Activated CD4-positive, alpha-beta T cell treated with anti-CD3 and anti-CD28 coated beads for 1 hour (primary cell): ENCODE measurements at regions not wholly inside any gene's neighbourhood (a gene's known extent, or its start where the extent isn't known, plus 50 kb on each side); places are given as distances from the start of the nearest gene placed in this dataset.
"Not testable (repeated sequence)": the region's sequence is repeated elsewhere in the genome, so short reads cannot be mapped to it uniquely, and the experiment has no call there.

ENCODE experiments used
- DNase-seq: peaks from one replicate; pipeline ENCODE4 v3.0.0-alpha.2; 2020

GRCh38 chr12:47478426-47478825 is 227.4 kb downstream of the RPAP3 start:
- DNase-seq: no peak

- DNase-seq: no peak
These were observed 232.7 kb downstream of the RPAP3 start for GRCh38 chr12:47473091-47473490.

DNA sequence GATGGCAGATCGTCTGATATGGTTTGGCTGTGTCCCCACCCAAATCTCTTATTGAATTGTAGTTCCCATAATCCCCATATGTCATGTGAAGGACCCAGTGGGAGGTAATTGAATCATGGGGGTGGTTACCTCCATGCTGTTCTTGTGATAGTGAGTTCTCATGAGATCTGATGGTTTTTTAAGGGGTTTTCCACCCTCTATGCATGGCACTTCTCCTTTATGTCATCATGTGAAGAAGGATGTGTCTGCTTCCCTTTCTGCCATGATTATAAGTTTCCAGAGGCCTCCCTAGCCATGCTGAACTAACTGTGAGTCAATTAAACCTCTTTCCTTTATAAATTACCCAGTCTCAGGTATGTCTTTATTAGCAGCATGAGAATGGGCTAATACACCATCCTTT is 235.5 kb downstream of the RPAP3 start:
- not testable (repeated sequence) for DNase-seq

DNA sequence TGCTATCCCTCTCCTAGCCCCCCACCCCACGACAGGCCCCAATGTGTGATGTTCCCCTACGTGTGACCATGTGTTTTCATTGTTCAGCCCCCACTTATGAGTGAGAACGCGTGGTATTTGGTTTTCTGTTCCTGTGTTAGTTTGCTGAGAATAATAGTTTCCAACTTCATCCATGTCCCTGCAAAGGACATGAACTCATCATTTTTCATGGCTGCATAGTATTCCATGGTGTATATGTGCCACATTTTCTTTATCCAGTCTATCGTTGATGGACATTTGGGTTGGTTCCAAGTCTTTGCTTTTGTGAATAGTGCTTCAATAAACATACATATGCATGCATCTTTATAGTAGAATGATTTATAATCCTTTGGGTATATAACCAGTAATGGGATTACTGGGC is 241.9 kb downstream of the RPAP3 start:
- not testable (repeated sequence) for DNase-seq

DNA sequence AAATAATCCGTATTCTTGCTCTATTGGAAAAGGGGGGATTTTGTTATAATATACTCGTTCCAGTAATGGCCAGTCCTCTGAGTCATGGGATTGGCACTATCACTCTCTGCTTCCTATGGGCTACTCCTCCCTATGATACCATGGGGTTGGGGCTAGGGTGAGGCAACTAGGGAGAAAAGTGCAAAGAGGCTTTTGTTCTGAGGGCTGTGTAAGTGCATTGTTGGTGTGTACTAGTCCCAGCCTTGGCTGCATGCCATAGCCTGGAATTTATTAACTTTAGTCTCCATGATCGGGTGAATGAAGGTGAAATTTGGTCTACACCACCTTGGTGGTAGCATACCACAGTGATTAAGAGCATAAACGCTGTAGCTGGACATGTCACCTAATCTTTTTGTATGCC is 247.6 kb downstream of the RPAP3 start:
- DNase-seq: no peak

- DNase-seq: no peak
These were observed 256.0 kb downstream of the RPAP3 start for GRCh38 chr12:47449797-47450196.

GRCh38 chr12:47442310-47442709 is 263.5 kb downstream of the RPAP3 start:
- no peak for DNase-seq

- no peak for DNase-seq
These were observed 264.3 kb downstream of the RPAP3 start for GRCh38 chr12:47441490-47441889.

- DNase-seq: no peak
These were observed 267.7 kb downstream of the RPAP3 start for GRCh38 chr12:47438175-47438574.

- DNase-seq: no peak
These were observed 268.3 kb downstream of the RPAP3 start for GRCh38 chr12:47437570-47437969.

- no peak for DNase-seq
These were observed 272.0 kb downstream of the RPAP3 start for GRCh38 chr12:47433876-47434275.

DNA sequence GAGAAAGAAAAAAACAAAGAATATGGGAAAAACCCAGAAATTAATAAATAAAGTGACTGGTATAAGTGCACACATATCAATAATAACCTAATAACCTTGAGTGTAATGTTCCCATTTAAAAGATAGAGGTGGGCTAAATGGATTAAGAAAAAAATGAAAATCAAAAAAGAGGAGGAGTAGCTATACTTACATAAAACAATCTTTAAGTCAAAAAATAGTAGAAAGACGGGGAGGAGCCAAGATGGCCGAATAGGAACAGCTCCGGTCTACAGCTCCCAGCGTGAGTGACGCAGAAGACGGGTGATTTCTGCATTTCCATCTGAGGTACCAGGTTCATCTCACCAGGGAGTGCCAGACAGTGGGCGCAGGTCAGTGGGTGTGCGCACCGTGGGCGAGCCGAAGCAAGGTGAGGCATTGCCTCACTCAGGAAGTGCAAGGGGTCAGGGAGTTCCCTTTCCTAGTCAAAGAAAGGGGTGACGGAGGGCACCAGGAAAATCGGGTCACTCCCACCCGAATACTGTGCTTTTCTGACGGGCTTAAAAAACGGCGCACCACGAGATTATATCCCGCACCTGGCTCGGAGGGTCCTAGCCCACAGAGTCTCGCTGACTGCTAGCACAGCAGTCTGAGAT is 279.0 kb downstream of the RPAP3 start:
- not testable (repeated sequence) for DNase-seq

DNA sequence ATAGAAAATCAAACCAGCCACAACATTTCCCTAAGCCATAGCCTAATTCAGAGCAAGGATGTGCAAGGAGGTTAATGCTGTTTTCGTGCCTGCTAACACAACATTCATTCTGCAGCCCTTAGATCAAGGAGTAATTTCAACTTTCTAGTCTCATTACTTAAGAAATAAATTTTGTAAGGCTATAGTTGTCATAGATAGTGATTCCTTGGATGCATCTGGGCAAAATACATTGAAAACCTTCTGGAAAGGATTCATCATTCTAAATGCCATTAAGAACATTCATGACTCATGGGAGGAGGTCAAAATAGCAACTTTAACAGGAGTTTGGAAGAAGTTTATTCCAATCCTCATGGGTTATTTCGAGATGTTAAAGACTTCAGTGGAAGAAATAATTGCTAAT is 283.2 kb downstream of the RPAP3 start:
- DNase-seq: no peak

- DNase-seq: no peak
These were observed 286.3 kb downstream of the RPAP3 start for GRCh38 chr12:47419497-47419896.

DNA sequence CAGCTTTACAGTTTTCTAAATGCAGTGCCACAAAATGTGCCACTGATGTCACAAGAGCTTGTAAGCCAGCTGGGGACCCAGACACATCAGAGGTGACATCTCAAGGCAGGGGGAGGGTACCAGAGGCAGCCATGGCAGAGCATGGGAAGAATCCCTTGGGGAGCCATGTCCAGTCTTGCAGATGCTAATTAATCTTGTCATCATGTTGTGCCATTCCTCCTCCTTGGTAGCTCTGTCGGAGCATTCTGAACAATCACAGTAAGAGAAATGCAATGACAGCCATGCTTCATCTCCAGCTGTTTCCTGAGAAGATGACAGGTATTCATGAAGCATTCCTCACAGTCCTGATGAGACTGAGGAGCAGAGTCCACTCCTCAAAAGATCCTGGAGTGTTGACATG is 287.9 kb downstream of the RPAP3 start:
- no peak for DNase-seq

DNA sequence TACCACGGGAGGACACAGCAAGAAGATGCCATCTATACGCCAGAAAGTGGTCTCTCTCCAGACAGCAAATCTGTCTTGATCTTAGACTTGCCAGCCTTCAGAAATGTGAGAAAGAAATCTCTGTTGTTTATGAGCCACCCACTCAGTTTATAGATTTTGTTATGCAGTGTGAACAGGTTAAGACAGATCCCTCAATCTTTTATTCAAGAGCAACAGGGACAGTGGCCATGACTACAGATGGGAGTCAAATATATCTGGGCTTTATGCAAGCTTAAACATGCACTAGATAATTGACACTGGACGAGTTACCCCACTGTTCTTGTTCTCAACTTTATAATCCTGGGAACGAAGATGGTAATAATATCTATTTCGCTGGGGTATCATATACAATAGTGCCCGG is 288.7 kb downstream of the RPAP3 start:
- DNase-seq: no peak

- DNase-seq: no peak
These were observed 290.8 kb downstream of the RPAP3 start for GRCh38 chr12:47415054-47415453.

- no peak for DNase-seq
These were observed 291.3 kb downstream of the RPAP3 start for GRCh38 chr12:47414511-47414910.

DNA sequence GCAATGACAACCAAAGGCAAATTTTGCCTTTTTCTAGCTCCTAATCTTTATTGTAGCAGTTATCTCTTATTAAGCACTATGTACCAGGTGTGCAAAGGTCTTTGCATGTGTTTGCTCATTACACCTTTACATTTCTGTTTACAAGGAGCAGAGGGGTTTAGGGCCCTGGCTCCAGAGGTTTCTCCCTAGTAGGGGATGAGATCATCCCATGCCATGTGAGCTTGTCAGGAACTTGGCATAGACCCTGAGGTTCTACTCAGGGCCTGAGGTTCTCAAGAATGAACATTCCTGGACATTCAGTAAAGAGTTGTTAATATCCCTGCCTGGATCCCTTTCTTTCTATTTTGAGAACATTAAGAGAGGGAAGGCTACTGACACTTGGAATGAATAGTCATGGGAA is 292.0 kb downstream of the RPAP3 start:
- DNase-seq: no peak

DNA sequence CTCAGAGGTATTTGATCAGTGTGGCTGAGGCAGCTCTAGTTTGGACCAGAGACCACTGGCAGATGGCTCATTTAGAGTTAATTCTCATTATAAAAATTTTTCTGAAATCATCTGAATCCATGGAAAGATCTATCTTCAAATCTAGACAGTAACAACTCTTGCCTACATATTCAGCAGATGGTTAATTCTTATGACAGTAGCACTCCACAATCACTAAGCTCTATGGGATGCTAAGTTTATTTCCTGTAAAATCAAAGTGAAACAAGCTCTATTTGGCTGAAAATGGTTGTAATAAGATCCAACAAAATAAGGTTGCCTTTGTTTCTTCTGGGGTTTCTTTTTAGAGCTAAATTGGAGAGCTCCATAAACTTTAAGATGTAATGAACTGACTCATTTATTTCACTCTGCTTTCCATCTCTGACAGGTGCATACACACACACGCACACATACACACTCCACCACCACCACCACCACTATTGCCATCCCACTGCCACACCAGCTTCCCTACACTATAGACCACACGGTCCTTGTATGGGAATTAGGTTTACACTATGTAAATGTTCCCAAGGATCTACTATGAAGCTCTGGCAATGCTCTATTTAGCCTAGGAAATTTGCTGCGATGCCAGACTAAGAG is 293.1 kb downstream of the RPAP3 start:
- no peak for DNase-seq

DNA sequence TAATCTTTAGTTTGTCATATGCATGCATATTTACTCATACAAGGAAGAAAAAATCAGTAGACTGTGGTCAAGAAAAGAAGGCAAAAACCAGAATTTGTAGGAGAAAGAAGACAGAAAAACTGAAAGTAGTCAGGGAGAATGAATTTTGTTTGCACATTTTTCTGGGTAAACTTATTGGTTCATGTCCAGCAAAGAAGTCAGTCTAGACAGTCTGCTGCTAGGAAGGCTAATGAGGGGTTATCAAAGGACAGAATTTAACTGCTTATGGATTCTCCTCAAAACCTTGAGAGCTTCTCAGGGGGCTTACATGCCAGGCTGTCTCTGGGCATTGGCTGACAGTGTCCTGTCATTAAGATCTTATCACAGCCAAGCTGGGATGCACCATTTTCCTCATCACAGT is 293.9 kb downstream of the RPAP3 start:
- no peak for DNase-seq

- no peak for DNase-seq
These were observed 295.0 kb downstream of the RPAP3 start for GRCh38 chr12:47410862-47411261.

DNA sequence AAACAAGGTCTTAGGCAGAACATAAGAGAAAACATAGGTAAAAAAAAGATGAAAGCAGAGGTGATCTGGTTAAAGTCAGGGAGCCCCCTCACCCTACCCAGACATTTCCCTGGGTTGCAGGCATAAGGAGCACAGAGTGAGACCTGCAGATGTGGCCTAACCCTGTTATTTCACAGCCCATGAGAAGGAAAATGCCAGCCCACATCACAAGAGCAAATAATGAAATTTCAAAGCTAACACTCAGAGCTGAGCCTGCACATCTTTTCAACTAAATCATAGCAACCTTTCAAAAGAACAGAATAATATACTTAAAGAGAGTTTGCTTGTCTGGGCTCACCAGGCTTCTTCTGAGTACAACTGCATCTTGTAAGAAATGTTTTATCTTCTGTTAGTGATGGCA is 295.4 kb downstream of the RPAP3 start:
- no peak for DNase-seq

DNA sequence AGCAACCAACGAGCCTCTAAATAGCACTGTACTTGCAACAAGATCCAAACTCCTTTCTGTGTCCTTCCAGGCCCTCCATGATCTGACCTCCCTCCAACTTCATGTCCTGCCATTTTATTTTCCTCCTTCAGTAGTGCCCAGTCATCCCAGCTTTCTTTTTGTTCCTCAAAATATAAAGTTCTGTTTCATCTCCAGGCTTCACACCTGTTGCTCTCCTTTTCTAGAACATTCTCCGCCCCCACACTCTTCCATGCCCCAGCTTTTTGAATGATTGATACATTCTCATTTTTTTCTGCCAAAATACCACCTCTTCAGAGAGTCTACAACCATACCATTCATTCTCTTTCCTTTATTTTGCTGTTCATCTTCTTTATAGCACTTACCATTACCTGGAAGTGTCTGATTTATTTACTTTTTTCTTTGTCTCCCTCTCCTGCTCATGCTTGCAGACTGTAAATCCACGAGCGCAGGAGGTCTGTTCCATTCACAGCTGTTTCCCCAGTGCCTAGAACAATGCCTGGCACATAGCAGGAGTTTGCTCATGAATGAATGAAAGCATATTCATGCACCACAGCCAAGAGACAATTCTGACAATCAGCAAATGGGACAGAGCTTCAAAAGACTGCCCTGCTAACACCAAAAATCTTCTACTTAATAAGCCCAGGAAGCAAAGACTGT is 296.4 kb downstream of the RPAP3 start:
- no peak for DNase-seq
